Upper lobe of left lung (tissue), 6 donors: ENCODE measurements at regions not wholly inside any gene's neighbourhood (a gene's known extent, or its start where the extent isn't known, plus 50 kb on each side); places are given as distances from the start of the nearest gene placed in this dataset.

Experiments used
- ATAC-seq, 2 donors: fragments of 200-7000 bp; cut with Tn5 transposase; one replicate each; pipeline ENCODE4 v1.9.1; 2022; ENCODE audit warnings: mild to moderate bottlenecking in 2 of 2, moderate library complexity in 2 of 2; ENCODE audit not compliant: low FRiP score in 2 of 2
- DNase-seq, 2 donors: peaks; one replicate each; pipeline ENCODE4 v3.0.0-alpha.2; 2019 to 2020
- H3K27ac ChIP-seq, 4 donors: fragments of 200-600 bp; sonication (generic); one replicate each; pipeline ENCODE4 v1.5.1; 2016 to 2019
- H3K27me3 ChIP-seq, 4 donors: fragments of 200-600 bp; sonication (generic); one replicate each; pipeline ENCODE4 v1.5.1; 2017 to 2019
- H3K36me3 ChIP-seq, 4 donors: fragments of 200-600 bp; sonication (generic); one replicate each; pipeline ENCODE4 v1.5.1; 2016 to 2019
- H3K4me1 ChIP-seq, 4 donors: fragments of 200-600 bp; sonication (generic); one replicate each; pipeline ENCODE4 v1.5.1; 2018 to 2019
- H3K4me3 ChIP-seq, 4 donors: fragments of 200-600 bp; sonication (generic); one replicate each; pipeline ENCODE4 v1.5.1; 2017 to 2019; ENCODE audit warnings: mild to moderate bottlenecking in 2 of 4, moderate library complexity in 1 of 4
- H3K9me3 ChIP-seq, 4 donors: fragments of 200-600 bp; sonication (generic); one replicate each; pipeline ENCODE4 v1.5.1; 2018 to 2019
- EP300 ChIP-seq, 4 donors: sonication (generic); formaldehyde crosslinking; IDR thresholded peaks; one replicate each; pipeline ENCODE4 v1.5.1; 2017; ENCODE audit warnings: antibody characterized with exemption in 4 of 4, control low read depth in 2 of 4
- POLR2A ChIP-seq, 4 donors: fragments of 450-650 bp; IDR thresholded peaks; one replicate each; pipeline ENCODE4 v1.5.1; 2016 to 2017; ENCODE audit warnings: antibody characterized with exemption in 4 of 4, mild to moderate bottlenecking in 2 of 4
- POLR2AphosphoS5 ChIP-seq, 2 donors: sonication (generic); formaldehyde crosslinking; IDR thresholded peaks; one replicate each; pipeline ENCODE4 v1.5.1; 2017; ENCODE audit warnings: antibody characterized with exemption in 2 of 2
- WGBS, 2 donors: methylation state at CpG; one replicate each; pipeline ENCODE4 v1.1.5; 2017 to 2018; 5-methylcytosine and 5-hydroxymethylcytosine counted together
- TF ChIP-seq, protein P1 (sequence below), 6 experiments: fragments of 450-650 bp in 4 of 6; fragments of 200-600 bp in 2 of 6; sonication (generic) in 2 of 6; IDR thresholded peaks; one replicate each; pipeline ENCODE4 v1.5.1; 2016 to 2019; ENCODE audit warnings: antibody characterized with exemption in 6 of 6
- donor health status: DM: no; HTN: no; CAD: no; lungs with moderate emphysema.
- donor health status: DM: no; HTN: yes; CAD: no; lungs with severe emphysema.

GRCh38 chr13:79155883-79156282 is 250.2 kb downstream of the RBM26 start:
- TF ChIP-seq POLR2AphosphoS5 (IDR thresholded peaks at IDR 0.05) (no peak), EP300 (IDR thresholded peaks at IDR 0.05) (no peak), POLR2A (IDR thresholded peaks at IDR 0.05) (no peak)
- TF ChIP-seq, protein P1, sequence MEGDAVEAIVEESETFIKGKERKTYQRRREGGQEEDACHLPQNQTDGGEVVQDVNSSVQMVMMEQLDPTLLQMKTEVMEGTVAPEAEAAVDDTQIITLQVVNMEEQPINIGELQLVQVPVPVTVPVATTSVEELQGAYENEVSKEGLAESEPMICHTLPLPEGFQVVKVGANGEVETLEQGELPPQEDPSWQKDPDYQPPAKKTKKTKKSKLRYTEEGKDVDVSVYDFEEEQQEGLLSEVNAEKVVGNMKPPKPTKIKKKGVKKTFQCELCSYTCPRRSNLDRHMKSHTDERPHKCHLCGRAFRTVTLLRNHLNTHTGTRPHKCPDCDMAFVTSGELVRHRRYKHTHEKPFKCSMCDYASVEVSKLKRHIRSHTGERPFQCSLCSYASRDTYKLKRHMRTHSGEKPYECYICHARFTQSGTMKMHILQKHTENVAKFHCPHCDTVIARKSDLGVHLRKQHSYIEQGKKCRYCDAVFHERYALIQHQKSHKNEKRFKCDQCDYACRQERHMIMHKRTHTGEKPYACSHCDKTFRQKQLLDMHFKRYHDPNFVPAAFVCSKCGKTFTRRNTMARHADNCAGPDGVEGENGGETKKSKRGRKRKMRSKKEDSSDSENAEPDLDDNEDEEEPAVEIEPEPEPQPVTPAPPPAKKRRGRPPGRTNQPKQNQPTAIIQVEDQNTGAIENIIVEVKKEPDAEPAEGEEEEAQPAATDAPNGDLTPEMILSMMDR (IDR thresholded peaks at IDR 0.05): no peak
- no peak overlapping the region for H3K27ac ChIP-seq
- H3K4me1 ChIP-seq: no peaks in the 10 kb centered on the region
- ATAC-seq: no peak
- no peaks in the 10 kb centered on the region for H3K27me3 ChIP-seq
- H3K9me3 ChIP-seq: no peaks in the 10 kb centered on the region
- no peak overlapping the region for H3K4me3 ChIP-seq
- no peak for DNase-seq
- H3K36me3 ChIP-seq: no peaks in the 10 kb centered on the region
- 20 to 33% methylated on average over 2 of the region's 2 CpGs for WGBS, 2 donors

GRCh38 chr13:79149210-79149609 is 256.8 kb downstream of the RBM26 start:
- Histone ChIP-seq H3K9me3 (no peaks in the 10 kb centered on the region), H3K27me3 (no peaks in the 10 kb centered on the region), H3K4me3 (no peak overlapping the region), H3K27ac (no peak overlapping the region), H3K36me3 (no peaks in the 10 kb centered on the region), H3K4me1 (no peaks in the 10 kb centered on the region)
- DNase-seq (no peak), ATAC-seq (no peak)
- TF ChIP-seq EP300 (IDR thresholded peaks at IDR 0.05): no peak
- TF ChIP-seq, protein P1 (IDR thresholded peaks at IDR 0.05): no peak
- TF ChIP-seq POLR2AphosphoS5 (IDR thresholded peaks at IDR 0.05): no peak
- TF ChIP-seq POLR2A (IDR thresholded peaks at IDR 0.05): no peak
- WGBS, 2 donors: 79% methylated on average over 1 of the region's 1 CpG

GRCh38 chr13:79141082-79141481 is 265.0 kb downstream of the RBM26 start:
- no peak for DNase-seq
- no peak for ATAC-seq
- Histone ChIP-seq H3K4me1 (no peaks in the 10 kb centered on the region), H3K27ac (no peak overlapping the region), H3K9me3 (no peaks in the 10 kb centered on the region), H3K4me3 (no peak overlapping the region), H3K36me3 (no peaks in the 10 kb centered on the region), H3K27me3 (no peaks in the 10 kb centered on the region)
- no peak for TF ChIP-seq POLR2A (IDR thresholded peaks at IDR 0.05)
- no peak for TF ChIP-seq POLR2AphosphoS5 (IDR thresholded peaks at IDR 0.05)
- no peak for TF ChIP-seq EP300 (IDR thresholded peaks at IDR 0.05)
- TF ChIP-seq, protein P1 (IDR thresholded peaks at IDR 0.05): no peak
- WGBS, 2 donors: 87 to 94% methylated on average over 3 of the region's 3 CpGs

DNA sequence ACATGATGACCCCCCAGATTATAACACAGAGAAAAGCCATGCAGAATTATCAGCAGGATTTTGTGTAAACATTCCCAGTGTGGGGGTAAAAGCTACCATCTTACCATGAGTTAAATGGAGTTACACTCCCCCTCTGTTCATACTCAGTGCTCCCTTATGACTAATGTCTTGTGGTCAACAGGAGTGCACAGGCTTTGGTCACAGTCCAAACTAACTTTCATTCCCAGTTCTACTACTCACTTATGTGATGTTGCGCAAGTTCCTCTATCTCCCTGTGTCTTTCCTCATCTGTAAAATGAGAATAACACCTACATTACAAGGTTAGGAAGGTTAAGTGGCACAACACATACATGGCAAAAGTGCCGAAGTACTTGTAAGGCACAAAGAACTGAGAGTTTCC is 277.9 kb downstream of the RBM26 start:
- H3K36me3 ChIP-seq: no peaks in the 10 kb centered on the region
- no peak overlapping the region for H3K4me3 ChIP-seq
- WGBS, 2 donors: 77 to 83% methylated on average over 2 of the region's 2 CpGs
- H3K27me3 ChIP-seq: no peaks in the 10 kb centered on the region
- no peak overlapping the region for H3K27ac ChIP-seq
- H3K4me1 ChIP-seq: no peaks in the 10 kb centered on the region
- no peak for ATAC-seq
- TF ChIP-seq POLR2AphosphoS5 (IDR thresholded peaks at IDR 0.05) (no peak), EP300 (IDR thresholded peaks at IDR 0.05) (peak in 1 of 4 donors; percentile 24)
- H3K9me3 ChIP-seq: no peaks in the 10 kb centered on the region
- DNase-seq: peak in 1 of 2 donors; percentile 21

- WGBS, 2 donors: 72 to 88% methylated on average over 1 of the region's 1 CpG
- DNase-seq (no peak), ATAC-seq (no peak)
- Histone ChIP-seq H3K36me3 (no peaks in the 10 kb centered on the region), H3K27me3 (no peaks in the 10 kb centered on the region), H3K4me3 (no peak overlapping the region), H3K27ac (no peak overlapping the region), H3K4me1 (no peaks in the 10 kb centered on the region), H3K9me3 (no peaks in the 10 kb centered on the region)
- TF ChIP-seq, protein P1 (IDR thresholded peaks at IDR 0.05): no peak
- no peak for TF ChIP-seq POLR2AphosphoS5 (IDR thresholded peaks at IDR 0.05)
Measured at GRCh38 chr13:79126706-79127105, 279.3 kb downstream of the RBM26 start.
